ENCODE measurements at regions not wholly inside any gene's neighbourhood (a gene's known extent, or its start where the extent isn't known, plus 50 kb on each side); places are given as distances from the start of the nearest gene placed in this dataset.
"Not testable (repeated sequence)": the region's sequence is repeated elsewhere in the genome, so short reads cannot be mapped to it uniquely, and the experiment has no call there.

DNA sequence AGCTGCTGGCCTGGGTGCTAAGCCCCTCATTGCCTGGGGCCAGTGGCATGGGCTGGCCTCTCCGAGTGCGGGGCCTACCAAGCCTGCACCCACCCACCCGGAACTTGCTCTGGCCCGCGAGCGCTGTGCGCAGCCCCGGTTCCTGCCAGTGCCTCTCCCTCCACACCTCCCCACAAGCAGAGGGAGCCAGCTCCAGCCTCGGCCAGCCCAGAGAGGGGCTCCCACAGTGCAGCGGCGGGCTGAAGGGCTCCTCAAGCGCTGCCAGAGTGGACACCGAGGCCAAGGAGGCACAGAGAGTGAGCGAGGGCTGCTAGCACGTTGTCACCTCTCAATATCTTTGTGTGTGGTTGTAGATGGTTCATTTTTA is 74.8 kb upstream of the ATP1A1 start:
- TF ChIP-seq, protein P1, sequence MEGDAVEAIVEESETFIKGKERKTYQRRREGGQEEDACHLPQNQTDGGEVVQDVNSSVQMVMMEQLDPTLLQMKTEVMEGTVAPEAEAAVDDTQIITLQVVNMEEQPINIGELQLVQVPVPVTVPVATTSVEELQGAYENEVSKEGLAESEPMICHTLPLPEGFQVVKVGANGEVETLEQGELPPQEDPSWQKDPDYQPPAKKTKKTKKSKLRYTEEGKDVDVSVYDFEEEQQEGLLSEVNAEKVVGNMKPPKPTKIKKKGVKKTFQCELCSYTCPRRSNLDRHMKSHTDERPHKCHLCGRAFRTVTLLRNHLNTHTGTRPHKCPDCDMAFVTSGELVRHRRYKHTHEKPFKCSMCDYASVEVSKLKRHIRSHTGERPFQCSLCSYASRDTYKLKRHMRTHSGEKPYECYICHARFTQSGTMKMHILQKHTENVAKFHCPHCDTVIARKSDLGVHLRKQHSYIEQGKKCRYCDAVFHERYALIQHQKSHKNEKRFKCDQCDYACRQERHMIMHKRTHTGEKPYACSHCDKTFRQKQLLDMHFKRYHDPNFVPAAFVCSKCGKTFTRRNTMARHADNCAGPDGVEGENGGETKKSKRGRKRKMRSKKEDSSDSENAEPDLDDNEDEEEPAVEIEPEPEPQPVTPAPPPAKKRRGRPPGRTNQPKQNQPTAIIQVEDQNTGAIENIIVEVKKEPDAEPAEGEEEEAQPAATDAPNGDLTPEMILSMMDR (conservative IDR thresholded peaks at IDR 0.05; ENCODE audit: low read depth, low read length), result not testable (repeated sequence)
- not testable (repeated sequence) for TF ChIP-seq EZH2phosphoT487 (IDR thresholded peaks at IDR 0.05; ENCODE audit: borderline replicate concordance, low read length)

All from PC-3 (cell line).